ENCODE measurements at regions not wholly inside any gene's neighbourhood (a gene's known extent, or its start where the extent isn't known, plus 50 kb on each side); places are given as distances from the start of the nearest gene placed in this dataset.

DNA sequence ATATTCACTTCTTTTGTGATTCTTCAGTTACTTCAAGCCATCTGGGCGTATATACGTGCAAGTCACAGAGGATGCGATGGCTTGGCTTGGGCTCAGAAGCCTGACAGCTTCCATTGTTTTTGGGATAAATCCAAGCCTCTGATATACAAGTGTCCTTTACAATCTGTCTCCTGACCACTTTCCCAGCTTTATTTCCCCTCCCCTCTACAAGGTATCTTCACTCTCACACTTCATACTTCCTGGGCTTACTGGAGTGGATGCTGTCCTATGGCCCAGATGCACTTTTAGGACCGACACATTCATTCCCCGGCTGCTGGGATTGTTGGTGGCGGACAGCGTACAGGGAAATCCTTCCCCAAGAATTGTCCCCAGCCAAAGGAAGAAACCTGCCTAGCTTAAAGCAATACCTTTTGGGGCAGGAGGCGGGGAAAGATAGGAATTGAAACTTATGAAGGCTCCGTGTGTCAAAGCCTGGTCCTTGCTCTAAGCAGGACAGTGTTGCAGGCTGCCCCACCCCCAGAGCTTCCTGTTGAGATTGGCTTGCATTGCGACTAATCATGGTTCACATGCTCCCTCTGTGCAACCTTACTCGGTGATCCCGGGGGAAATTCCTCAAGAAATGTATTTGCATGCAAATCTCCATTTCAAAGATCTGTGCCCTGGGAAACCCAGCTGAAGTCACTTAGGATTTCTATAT lies 802.9 kb upstream of the ID2 start:
- DNase-seq: no peak

- no peak for DNase-seq
Measured at GRCh38 chr2:7879483-7879835, 802.4 kb upstream of the ID2 start.

- no peak for DNase-seq
Measured at GRCh38 chr2:7880126-7880525, 801.7 kb upstream of the ID2 start.

- DNase-seq: peak; percentile 26
Measured at GRCh38 chr2:7880566-7880965, 801.3 kb upstream of the ID2 start.

DNA sequence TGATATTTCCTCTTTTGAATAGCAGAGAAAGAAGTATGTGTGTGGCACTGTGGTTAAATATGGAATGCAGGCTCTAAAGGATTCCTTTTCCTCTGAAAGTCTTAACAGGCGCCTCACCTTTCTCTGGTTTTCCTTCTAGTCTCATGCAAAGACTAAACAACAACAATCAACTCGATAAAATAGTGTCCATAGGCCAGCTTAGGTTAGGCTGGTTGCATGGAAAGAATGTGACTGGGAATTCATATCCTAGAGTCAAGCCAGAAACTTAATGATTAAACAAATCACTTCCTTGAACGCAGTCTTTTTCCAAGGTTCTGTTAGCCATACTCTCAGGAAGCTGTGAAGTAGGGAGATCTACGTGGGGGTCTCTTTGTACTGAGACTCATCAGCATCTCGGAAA lies 800.8 kb upstream of the ID2 start:
- peak; percentile 86 for DNase-seq

DNA sequence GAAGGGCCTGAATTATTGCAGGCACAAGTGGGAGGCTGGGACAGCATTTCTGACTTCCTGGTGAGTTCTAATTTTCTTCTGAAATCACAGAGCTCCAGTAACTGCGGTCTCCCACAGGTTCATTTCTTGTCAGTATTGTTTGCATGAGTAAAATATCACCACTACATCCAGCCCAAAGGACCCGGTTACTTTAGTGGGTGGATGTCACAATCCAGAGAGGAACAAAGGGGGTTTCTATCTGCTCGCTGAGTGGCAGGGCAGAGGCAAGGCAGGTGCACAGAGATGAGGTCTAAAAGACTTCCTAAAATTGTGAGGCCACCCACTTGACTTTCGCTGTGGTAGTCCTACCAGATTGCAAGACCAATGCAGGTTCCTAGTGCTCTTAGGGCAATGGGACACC lies 800.4 kb upstream of the ID2 start:
- no peak for DNase-seq

- no peak for DNase-seq
Measured at GRCh38 chr2:7882296-7882695, 799.6 kb upstream of the ID2 start.

DNA sequence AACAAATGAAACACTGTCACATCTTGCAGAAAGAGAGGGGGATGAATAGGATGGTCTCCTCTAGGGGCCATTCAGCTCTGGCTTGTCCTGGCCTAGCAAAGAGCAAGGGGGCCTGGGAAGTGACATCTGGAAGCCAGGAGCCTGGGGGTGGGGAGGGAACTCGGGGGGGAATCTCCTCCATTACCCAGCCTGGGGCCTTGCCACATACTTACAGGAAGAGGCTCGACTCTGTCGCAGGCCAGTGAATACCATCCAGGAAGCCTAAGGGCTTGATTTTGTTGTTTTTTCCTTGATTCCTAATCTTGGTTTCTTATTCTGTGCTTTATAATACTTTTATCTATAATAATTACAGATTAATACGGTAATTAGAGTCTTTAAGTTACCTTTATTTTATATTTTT lies 797.5 kb upstream of the ID2 start:
- DNase-seq: no peak

- peak; percentile 9 for DNase-seq
Measured at GRCh38 chr2:7886666-7887065, 795.2 kb upstream of the ID2 start.

DNA sequence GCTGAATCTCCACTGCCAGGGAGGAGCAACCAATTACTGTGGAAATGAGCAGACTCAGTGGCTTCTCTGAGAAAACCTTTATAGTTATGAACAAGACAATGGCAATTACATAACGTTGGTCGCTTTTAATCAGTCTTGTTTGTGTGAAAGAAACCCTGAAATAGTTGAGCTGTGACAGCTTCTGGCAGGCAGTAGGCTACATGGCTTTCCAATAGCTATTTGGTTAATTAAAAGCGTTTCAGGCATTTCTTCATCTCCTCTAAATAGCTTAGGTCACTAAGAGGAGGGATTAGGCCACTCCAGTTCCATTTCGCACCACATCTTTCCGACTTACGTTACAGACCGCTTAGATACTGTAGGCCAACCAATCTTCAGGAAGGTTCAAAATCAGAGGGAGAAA lies 794.4 kb upstream of the ID2 start:
- DNase-seq: no peak

- DNase-seq: no peak
Measured at GRCh38 chr2:7888876-7889275, 793.0 kb upstream of the ID2 start.

- DNase-seq: no peak
Measured at GRCh38 chr2:7891312-7891711, 790.5 kb upstream of the ID2 start.

DNA sequence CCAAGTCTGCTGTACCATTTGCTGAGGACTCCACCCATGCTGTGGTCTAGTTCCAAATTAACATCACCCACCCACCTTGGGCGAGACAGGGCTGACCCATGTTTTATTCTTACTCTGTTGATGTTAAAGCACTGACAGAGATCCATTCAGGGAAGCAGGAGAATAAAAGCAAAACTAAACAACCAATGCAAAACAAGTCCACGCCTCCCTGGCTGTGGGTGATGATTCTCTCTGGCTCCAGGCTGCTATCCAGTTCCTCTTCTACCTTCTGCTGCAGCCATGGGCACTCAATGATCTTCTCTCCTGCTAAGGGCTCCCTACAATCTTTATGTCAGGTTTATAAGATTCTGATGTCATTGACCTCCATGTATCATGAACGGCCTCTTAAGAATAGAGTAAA lies 786.6 kb upstream of the ID2 start:
- no peak for DNase-seq

GRCh38 chr2:7896940-7897487 lies 784.8 kb upstream of the ID2 start:
- no peak for DNase-seq

DNA sequence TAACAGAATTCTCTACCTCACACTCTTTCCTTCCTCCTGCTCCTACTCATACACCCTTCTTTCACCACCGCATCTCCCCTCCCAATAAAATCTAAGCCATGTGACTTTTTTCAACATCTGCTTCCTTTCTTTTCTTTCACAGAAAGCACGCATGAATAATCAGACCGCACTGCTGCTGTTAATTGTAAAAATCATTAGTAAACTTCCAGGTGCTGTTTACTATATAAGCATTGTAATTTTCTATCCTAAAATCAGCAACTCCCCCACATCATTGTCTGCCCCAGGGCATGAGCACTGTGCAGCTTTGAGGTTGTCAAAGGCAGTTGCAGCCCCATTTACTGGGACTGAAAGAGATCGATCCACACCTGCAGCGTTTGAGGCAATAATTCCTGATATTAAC lies 782.6 kb upstream of the ID2 start:
- no peak for DNase-seq

DNA sequence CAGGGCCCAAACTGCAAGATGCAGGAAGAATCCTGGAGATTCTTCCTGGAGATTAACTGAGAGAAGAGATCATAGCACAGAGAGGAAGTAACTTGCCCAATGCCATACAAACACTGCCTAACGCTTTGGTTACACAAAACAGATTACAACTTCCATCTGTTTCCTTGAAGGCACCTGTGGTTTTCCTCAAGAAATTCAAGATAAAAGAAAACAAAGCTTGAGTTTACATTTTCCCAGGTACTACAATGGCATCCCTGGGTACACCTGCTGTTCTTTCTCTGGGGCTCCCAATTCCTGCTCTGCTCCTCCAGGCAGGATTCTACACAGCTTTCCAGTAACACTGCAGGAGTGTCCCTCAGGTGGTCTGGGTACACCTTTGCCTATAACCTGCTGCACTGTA lies 781.9 kb upstream of the ID2 start:
- DNase-seq: no peak

DNA sequence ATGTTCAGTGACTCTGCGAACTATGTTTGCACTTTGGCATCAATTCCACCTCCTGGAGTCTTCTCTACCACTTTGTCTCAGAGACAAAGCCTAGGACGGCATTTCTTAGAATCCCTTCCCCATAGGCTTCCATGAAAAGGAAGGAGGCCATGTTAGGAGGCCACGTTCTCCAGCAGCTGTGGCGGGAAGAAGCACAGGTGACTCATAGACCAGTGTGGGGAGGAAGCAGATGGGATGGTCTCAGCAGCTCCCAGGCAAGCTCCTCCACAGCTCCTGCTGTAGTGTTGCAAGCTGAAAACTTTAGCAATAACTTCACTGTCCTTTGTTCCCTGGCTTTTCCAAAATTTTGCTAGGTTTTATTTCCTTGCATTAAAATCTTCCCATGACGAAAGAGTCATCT lies 781.3 kb upstream of the ID2 start:
- DNase-seq: no peak

GRCh38 chr2:7902251-7902765 lies 779.5 kb upstream of the ID2 start:
- no peak for DNase-seq

DNA sequence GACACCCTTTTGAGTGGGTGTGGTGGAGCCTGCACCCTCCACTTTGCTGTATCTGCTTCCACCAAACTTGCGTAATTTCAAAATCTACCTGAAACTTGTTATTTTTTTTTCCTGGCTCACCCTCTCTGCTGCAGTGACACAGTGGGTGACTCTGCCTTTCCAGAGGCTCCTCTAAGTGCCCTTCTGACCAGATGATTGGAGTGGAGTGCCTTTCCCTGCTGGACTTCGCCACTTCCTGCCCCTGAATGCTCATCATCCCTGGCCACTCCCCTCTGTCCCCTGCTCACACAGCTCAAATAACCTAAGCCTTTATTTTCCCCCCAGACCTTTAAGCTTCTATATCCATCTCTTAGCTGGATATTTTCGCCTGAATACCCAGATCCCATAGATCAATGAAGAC lies 777.5 kb upstream of the ID2 start:
- DNase-seq: no peak

DNA sequence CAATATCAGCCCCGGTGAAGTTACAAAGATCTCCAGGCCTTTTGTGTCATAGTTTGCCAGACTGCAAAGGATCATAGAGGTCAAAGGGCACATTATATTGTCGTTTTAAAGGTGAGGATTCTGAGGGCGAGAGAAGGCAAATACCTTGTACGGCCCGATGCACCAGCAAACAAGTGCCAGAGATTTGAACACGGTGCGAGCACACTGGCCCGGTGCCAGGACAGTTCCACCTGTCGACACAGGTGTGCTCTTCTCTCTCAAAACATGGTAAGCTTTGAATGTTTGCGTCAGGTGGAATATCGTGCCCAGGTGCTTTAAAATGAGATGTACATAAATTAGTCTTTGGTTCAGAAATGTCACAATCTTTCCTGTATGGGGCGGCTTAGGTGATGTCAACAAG lies 776.1 kb upstream of the ID2 start:
- no peak for DNase-seq

DNA sequence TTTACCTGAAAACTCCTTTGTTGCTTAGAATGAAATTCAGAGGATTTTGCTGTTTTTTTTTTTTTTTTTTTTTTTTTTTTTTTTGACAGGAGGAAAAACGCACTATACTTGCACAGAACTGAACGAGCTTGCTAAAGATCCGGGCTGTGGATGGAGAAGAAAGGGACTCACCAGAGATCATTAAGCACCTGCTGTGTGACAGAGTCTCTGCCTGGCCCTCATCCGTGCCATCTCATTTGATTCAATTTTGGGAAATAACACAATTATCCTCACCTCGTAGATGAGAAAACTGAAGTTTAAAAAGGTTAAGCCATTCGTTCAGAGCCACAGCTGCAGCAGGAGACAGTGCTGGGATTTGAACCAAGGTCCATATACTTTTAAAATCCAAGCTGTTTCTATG lies 775.4 kb upstream of the ID2 start:
- DNase-seq: no peak

DNA sequence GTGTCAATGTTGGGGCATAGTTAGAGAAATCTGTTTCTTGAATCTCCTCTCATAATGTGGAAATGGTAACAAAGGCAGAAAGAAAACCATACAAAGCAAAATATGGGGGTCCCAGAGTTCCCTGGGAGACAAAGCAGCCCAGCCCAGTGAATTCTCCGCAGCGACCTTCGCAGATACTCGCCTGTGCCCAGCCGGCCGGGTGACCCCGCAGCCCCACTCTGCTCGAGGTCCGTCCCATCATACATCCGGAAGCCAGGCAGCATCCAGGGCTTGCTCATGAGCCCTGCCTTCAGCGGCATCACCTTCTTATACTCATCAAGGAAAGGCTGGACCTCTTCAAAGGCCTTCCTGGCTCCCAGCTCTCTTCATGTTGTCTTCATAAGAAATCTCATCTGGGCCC lies 774.8 kb upstream of the ID2 start:
- DNase-seq: no peak

DNA sequence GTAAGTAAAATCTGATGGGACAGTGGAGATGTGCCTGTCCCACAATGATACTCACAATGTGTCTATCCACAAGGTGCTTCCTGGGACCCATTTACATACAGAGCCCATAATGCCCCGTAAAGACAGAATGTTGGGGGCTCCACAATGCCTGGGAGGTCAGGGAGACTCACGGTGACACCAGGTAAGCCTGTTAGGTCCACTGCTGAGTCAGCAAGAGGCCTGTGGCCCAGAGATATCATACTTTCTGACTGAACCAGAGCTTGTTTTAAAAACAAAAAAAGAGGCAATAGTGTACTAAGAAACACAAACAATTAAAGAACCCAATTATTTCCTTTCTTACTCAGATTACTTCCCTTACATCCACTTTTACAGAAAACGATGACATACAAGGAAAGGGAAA lies 771.1 kb upstream of the ID2 start:
- DNase-seq: no peak

- no peak for DNase-seq
Measured at GRCh38 chr2:7911196-7911595, 770.7 kb upstream of the ID2 start.

GRCh38 chr2:7913974-7914373 lies 767.9 kb upstream of the ID2 start:
- no peak for DNase-seq

Measured in kidney glomerular epithelial cell (primary cell).